ENCODE measurements at regions not wholly inside any gene's neighbourhood (a gene's known extent, or its start where the extent isn't known, plus 50 kb on each side); places are given as distances from the start of the nearest gene placed in this dataset.
"Not testable (repeated sequence)": the region's sequence is repeated elsewhere in the genome, so short reads cannot be mapped to it uniquely, and the experiment has no call there.

DNA sequence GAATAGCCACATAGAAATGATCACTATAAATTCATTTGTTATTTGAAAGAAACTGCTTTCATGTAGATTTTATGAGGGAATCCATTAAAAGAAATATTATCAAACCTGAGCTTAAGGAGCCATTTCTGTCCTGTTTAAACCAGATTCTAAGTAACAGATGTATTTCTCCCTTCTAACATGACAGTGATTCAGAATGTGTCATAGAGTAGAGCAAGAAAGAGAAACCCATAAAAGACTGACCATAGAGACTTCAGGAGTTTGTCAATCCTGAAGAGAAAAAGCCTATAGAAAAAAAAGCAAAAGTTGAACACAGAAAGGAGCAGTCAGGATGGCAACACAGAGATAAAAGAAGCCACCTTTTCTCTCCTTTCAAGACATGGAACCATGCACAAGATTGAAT, 390.6 kb downstream of the PRIM2 start:
- ATAC-seq; DNase-seq (ENCODE audit: low spot score): not testable (repeated sequence)

DNA sequence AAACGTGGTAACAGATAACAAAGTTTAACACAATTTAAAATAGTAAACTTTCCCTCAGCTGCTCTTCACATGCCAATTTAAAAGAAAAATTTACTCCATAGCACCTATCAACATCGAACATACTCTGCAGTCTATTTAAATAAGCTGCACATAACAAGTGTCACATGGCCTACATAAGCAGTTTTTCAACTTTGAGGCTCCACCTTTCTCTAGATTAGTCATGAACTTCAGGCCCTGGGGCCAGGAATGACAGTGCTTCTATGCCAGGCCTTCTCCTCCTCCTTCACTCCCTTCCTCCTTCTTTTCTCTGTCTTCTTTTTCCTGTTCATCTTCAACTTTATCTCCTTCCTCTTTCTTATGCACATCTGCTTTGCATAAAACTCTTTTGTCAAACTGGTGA, 405.1 kb downstream of the PRIM2 start:
- DNase-seq (ENCODE audit: low spot score); ATAC-seq: not testable (repeated sequence)

GRCh38 chr6:57723815-57724401, 406.5 kb downstream of the PRIM2 start:
- ATAC-seq; DNase-seq (ENCODE audit: low spot score): not testable (repeated sequence)

DNA sequence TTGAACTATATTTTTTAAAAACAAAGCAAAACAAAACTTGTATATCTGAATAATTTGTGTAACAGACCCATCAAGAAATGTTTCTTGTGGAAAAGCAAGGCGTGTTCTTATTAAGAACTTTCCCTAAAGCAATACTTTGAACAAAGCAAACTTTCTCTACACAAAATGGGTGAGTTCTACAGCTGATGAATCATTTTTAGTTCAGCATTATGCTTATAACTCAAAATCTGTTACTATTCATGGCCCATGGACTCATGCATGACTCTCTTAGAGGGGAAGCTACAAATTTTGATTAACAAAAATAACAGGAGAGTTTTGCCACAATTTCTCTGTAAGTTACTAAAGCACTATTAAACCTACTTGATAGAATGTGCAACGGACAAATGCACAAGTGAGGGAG, 412.0 kb downstream of the PRIM2 start:
- not testable (repeated sequence) for DNase-seq (ENCODE audit: low spot score); ATAC-seq

GRCh38 chr6:57730726-57731125, 413.3 kb downstream of the PRIM2 start:
- not testable (repeated sequence) for DNase-seq (ENCODE audit: low spot score); ATAC-seq

GRCh38 chr6:57747716-57748115, 430.3 kb downstream of the PRIM2 start:
- not testable (repeated sequence) for ATAC-seq

DNA sequence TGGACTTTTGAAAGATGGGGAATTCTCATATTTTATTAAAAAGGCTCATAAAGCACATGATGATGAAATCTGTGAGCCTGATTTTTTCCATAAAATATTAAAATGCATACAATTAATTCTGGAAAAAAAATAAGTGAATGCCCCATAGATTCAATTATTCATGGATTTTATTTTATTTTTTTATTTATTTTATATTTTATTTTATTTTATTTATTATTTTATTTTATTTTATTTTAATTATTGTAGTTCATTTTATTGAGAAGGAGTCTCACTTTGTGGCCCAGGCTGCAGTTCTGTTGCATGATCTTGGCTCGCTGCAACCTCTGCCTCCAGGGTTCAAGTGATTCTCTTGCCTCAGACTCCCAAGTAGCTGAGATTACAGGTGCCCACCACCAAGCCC, 442.4 kb downstream of the PRIM2 start:
- DNase-seq (ENCODE audit: low spot score); ATAC-seq: not testable (repeated sequence)

More at GRCh38 chr6:57747716-57748115, 430.3 kb downstream of the PRIM2 start:
- DNase-seq (ENCODE audit: low spot score), result not testable (repeated sequence)

- ATAC-seq; DNase-seq (ENCODE audit: low spot score): not testable (repeated sequence)
Measured at GRCh38 chr6:57792720-57793397, 475.4 kb downstream of the PRIM2 start.

DNA sequence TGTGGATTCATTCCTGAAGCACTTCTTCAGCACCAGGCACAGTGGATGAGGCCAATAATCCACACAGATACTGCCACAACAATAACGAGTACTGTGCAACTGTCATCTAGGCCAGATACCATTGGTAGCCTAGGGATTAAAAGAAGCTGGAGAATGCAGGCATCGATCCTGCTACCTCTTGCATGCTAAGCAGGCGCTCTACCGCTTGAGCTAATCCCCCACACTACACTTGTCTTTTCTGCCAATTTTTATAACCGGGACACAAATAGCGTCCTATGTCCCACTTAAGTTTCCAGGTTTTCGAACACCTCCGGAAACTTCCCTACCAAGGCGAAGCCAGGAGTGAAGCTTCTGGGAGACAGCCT, 475.9 kb downstream of the PRIM2 start:
- not testable (repeated sequence) for DNase-seq (ENCODE audit: low spot score); ATAC-seq

DNA sequence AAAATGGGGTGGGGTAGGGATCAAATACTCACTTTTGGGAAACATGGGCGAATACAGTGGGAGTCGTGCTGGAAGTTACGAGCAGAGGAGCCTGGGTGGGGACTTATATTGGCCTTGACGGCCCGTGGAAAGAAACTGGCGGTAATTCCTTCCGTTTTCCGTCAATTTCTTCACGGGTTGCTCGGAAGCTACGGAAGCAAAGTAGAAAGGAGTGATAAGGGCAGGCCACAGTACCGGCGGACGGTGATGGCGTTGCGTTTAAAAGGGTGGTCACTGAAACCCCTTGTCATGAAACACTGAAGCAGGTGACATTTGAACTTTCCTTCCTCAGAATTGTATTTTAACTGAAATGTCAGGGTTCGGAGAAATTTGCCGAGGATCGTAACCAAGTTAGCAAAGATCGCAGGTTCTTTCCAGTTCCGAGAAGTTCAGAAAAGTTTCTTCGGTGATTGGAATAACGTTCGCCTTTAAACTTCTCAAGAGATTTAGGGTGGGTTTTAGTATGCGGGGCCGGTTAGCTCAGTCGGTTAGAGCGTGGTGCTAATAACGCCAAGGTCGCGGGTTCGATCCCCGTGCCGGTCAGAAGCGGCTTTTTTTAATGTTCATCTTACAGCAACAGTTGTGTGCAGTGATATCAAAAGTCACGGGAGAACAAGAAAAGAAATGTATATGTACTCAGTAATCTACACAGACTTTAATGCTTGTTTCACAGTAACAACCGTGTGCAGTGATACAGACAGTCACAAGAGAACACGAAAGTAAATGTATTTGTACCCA, 482.5 kb downstream of the PRIM2 start:
- not testable (repeated sequence) for ATAC-seq; DNase-seq (ENCODE audit: low spot score)

DNA sequence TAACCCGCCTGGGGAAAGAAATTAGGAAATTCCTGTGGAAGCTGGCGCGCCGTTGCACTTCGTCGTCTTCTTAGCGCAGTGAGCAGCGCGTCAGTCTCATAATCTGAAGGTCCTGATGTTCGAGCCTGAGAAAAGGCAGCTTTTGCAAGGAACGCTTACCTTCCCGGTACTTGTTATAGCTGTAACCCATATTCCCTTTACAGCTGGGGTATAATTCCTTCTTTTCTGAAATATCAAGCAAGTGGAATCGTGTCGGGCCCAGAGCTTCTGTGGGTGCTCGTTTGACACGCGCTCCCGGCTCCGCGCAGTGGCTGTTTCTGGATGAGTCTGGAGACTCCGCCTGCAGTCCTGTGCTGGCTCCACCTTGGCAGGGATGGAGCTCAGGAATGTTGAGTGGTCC, 491.2 kb downstream of the PRIM2 start:
- ATAC-seq; DNase-seq (ENCODE audit: low spot score): not testable (repeated sequence)

DNA sequence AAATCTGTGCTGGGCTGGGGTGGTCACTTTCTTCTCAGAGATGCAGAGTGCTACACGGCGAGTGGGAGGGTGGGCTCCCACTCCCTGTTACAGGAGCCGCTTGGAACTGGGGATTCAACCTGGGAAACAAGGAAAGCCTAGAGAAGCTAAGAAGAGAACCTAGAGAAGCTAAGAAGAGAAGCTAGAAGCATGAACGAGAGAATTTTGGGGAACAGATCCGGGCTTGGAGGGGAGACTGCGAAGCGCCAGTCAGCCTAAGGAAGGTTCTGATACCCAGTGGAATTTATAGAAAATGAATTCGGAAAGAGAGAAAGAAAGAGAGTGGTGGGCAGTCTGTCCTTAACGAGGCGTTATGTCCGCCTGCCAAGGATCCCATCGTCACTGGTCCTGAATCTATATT, 492.0 kb downstream of the PRIM2 start:
- DNase-seq (ENCODE audit: low spot score); ATAC-seq: not testable (repeated sequence)

DNA sequence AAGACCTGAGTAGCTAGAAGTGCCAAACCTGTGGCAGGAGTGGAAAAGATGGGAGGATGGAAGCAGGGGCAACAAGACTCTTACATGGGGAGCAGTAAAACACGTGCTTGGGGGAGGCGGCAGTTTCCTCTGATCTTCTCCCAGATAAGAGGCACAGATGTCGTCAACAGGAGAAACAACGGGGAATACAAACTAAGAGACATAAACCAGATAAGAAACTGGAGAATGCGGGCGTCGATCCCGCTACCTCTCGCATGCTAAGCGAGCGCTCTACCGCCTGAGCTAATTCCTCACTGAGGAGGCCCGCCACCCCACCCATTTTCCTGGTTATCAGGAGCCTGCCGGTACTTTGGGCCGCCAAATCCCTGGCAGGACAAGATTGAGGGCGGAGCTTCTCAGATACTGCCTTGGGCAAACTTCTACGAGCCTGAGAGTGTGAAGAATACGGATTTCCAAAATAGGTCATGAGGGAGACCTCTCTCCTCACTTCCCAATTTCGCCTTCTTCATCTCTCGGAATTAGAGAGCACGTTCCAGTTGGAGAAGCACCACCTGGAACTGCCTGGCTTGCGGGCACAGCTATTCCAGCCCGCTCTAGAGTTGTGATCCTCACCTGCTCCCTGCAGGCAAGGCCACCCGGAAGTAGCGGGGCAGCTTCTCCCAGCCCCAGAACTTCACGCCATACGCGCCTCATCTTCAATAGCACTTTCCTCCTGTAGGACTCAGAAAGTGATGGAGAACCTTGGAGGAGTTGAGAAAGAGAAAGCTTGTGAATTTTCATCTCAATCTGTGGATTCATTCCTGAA, 496.0 kb downstream of the PRIM2 start:
- not testable (repeated sequence) for DNase-seq (ENCODE audit: low spot score); ATAC-seq

DNA sequence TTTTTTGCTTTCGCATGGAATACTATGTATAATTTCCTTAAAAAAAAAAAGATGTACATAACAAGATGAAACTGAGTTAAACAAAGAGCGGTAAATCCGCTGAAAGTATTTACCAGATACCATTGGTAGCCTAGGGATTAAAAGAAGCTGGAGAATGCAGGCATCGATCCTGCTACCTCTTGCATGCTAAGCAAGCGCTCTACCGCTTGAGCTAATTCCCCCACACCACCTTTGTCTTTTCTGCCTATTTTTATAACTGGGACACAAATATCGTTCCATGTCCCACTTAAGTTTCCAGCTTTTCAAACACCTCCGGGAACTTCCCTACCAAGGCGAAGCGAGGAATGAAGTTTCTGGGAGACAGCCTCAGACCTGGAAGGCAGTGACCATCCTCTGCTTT, 498.4 kb downstream of the PRIM2 start:
- not testable (repeated sequence) for ATAC-seq; DNase-seq (ENCODE audit: low spot score)

DNA sequence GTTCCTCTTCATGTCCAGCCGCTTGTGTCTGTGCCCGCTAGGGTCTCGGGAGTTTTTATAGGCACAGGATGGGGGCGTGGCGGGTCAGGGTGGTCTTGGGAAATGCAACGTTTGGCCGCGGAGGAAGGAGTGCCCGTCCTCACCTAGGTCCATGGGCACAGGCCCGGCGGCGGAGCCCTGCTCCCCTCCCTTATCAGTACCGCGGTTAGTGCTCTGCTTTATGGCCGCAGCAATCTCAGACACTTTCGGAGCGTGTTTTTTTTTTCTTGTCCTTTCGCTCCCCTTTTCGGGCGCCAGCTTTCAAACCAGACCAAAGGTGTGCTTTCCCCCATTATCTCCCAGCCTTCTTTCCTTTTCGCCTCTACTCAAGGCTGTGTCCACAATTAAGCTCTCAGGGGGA, 503.9 kb downstream of the PRIM2 start:
- ATAC-seq, result not testable (repeated sequence)

DNA sequence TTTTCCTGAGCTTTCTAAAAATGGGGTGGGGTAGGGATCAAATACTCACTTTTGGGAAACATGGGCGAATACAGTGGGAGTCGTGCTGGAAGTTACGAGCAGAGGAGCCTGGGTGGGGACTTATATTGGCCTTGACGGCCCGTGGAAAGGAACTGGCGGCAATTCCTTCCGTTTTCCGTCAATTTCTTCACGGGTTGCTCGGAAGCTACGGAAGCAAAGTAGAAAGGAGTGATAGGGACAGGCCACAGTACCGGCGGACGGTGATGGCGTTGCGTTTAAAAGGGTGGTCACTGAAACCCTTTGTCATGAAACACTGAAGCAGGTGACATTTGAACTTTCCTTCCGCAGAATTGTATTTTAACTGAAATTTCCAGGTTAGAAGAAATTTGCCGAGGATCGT, 505.0 kb downstream of the PRIM2 start:
- DNase-seq (ENCODE audit: low spot score); ATAC-seq: not testable (repeated sequence)

More for the DNA sequence above, 503.9 kb downstream of the PRIM2 start:
- not testable (repeated sequence) for DNase-seq (ENCODE audit: low spot score)

DNA sequence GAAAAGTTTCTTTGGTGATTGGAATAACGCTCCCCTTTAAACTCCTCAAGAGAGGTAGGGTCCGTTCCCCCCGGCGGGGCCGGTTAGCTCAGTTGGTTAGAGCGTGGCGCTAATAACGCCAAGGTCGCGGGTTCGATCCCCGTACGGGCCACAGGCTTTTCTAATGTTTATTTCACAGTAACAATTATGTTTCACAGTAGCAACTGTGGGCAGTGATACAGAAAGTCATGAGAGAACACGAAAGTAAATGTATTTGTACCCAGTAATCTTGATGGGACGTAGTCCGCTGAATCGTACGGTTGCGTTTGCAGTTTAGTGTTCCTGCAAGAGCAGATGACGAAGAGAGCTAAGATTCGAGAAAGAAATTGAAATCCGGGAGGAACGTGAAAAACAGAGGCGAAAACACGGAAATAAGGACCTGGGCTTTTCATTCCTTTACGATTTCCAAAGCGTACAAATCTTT, 505.5 kb downstream of the PRIM2 start:
- DNase-seq (ENCODE audit: low spot score), result no peak
- ATAC-seq, result no peak

GRCh38 chr6:57837622-57838209, 520.3 kb downstream of the PRIM2 start:
- DNase-seq (ENCODE audit: low spot score); ATAC-seq: not testable (repeated sequence)

DNA sequence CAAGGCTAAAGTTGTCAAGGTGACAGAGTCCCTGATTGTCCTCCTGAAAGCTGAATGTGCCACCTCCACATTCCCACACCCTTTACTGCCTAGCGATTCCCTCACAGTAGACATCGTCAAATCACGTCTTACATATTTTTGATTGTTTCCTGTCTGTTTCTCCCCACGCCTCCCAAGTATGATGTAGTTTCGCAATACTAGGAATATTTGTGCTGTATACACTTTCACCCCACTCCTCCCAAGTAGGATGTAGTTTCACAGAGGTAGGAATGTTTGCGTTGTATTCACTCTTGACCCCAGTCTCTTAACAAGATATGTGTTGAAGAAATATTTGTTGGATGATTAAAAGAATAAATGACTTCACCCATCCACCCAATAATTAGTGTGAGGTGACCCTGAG, 524.1 kb downstream of the PRIM2 start:
- DNase-seq (ENCODE audit: low spot score); ATAC-seq: not testable (repeated sequence)

Measured in left lobe of liver (tissue), 2 donors.